ENCODE measurements at regions not wholly inside any gene's neighbourhood (a gene's known extent, or its start where the extent isn't known, plus 50 kb on each side); places are given as distances from the start of the nearest gene placed in this dataset.
"Not testable (repeated sequence)": the region's sequence is repeated elsewhere in the genome, so short reads cannot be mapped to it uniquely, and the experiment has no call there.

GRCh38 chr2:238771218-238771617 lies 76.7 kb upstream of the TWIST2 start:
- no peak for DNase-seq

DNA sequence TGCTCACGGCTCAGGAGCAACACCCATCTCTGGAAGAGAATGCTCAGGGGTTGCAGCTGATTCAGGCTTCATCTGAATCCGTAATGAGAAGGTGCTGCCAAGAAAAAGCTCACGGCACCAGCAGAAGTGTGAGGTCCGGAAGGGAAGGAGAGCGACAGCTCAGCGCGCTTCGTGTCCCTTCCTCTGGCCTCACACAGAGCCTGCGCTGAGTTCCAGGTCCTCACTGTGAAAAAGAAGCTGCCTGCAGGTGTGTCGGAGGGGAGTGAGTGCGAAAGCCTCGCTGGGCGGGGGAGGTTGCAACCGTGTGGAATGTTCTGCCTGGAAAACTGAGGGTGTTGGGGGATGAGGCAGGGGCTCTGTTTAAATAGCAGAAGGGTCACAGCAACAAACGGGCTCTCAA lies 76.2 kb upstream of the TWIST2 start:
- DNase-seq = no peak

- DNase-seq = no peak
Observed at GRCh38 chr2:238772635-238773297, 75.1 kb upstream of the TWIST2 start.

DNA sequence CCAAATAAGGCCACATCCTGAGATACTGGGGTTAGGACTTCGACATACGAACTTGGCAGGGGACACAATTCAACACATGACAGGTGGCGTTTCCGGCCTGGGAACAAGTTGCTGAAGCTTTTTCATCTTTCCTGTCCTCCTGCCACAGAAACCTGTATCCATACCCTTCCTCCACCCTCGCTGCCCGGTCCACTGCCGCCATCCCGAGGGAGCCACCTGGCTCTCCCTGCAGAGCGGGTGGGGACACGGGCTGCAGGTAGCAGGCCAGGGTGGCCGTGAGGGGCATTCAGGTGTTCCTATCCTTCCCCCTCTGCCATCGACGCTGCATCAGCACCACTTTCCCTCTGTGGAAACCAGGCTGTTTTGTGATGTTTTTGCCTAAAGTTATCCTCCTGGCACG lies 74.4 kb upstream of the TWIST2 start:
- DNase-seq = no peak

DNA sequence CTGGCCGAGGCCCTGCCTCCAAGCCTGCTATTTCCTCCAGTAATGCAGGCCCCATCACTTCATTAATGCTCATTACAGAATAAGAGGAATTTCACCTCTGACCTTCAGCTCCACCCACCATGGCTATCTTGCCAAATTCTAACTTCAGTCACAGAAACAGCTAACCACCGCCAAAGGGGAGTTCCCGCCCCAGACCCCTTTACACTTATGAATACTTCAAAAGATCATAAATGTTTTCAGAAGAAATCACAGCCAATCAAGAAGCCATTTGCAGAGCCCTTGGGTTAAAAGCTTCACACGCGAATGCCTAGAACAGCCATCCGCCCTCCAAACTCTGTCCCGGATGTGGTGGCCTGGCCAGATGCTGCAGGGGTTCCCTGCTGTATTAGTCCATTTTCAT lies 73.8 kb upstream of the TWIST2 start:
- DNase-seq = no peak

- no peak for DNase-seq
Observed at GRCh38 chr2:238774980-238775509, 72.8 kb upstream of the TWIST2 start.

GRCh38 chr2:238775591-238775990 lies 72.3 kb upstream of the TWIST2 start:
- DNase-seq = no peak

DNA sequence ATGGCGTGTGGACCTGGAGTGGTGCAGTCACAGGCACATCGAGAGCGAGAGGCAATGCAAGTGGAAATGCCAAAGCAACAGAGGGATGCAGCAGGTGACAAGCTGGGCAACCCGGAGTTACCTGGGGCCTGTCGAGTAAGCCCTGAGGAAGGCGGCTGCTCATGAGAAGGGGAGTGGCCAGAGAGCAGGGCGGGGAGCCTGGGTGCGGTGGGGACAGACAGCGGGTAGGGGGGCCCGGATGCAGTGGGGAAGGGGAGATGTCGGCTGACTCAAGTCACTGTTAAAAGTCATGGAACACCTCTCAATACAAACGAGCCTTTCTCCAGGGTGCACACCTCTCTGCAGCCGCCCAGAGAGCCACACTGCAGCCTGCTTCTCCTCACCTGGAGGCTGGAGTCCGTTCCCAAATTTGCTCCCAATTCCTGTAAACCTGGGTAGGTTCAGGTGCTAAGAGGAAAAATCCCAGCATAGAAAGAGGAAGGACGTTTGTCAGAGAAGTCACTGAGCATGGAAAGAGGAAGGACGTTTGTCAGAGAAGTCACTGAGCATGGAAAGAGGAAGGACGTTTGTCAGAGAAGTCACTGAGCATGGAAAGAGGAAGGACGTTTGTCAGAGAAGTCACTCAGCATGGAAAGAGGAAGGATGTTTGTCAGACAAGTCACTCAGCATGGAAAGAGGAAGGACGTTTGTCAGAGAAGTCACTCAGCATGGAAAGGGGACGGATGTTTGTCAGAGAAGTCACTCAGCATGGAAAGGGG lies 71.7 kb upstream of the TWIST2 start:
- DNase-seq = no peak

GRCh38 chr2:238776761-238777046 lies 71.2 kb upstream of the TWIST2 start:
- DNase-seq = not testable (repeated sequence)

- DNase-seq = no peak
Observed at GRCh38 chr2:238777369-238778067, 70.4 kb upstream of the TWIST2 start.

DNA sequence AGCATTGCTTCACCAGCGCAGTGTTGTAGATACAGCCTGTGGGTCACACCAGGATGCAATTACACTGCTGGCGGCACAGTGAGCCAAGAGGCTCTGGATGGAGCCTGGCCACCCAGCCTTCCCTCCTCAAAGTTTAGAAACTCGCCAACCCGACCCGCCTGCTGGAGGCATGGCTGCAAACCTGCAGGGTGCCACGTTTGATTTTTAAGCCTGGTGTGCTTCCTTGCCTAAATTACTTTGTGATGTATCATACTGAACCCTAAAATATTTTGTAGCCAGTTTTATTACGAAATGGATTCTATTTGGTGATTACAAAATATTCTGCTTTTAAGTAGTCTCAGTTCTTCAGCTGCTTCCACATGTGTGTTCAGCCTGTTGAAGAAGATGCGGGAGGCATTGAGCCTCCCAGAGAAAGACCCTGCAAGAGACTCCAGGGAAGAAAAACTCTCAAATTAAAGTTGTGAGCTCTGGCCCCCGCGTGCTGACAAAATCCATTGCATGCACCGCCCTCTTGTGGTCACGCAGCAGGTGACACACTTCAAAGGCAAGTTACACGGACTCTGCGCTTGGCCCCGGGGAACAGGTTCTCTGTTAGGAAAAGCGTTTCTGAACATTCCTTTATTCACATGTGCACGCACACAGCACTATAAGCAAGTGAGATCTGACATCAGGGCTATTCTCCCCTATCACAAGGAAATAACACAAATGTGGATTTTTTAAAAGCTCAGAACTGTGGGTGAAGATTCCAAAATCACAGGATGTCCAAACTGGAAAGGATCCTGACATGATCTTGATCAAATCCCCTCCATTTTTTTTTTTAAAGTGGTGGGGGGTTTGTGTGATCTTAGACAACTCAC lies 63.0 kb upstream of the TWIST2 start:
- DNase-seq = peak; percentile 72

- DNase-seq = no peak
Observed at GRCh38 chr2:238785528-238785860, 62.4 kb upstream of the TWIST2 start.

DNA sequence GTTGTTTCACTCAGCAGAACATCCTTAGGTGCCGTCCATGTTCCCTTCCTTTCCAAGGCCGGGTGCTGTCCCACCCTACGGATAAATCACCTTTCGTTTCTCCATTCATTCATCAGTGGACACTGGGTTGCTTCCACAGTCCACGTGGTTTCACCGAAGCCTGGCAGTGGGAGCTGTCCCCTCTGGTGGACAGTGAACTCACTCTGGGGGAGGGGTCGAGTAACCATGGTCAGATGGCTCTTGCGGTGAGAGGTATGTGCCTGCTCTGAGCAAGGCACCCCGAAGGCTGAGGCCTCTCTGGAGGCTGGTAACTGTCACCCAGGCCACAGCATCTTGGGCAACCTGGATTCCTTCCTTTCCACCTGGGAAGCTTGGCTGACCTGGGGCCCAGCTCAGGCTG lies 61.5 kb upstream of the TWIST2 start:
- DNase-seq = no peak

DNA sequence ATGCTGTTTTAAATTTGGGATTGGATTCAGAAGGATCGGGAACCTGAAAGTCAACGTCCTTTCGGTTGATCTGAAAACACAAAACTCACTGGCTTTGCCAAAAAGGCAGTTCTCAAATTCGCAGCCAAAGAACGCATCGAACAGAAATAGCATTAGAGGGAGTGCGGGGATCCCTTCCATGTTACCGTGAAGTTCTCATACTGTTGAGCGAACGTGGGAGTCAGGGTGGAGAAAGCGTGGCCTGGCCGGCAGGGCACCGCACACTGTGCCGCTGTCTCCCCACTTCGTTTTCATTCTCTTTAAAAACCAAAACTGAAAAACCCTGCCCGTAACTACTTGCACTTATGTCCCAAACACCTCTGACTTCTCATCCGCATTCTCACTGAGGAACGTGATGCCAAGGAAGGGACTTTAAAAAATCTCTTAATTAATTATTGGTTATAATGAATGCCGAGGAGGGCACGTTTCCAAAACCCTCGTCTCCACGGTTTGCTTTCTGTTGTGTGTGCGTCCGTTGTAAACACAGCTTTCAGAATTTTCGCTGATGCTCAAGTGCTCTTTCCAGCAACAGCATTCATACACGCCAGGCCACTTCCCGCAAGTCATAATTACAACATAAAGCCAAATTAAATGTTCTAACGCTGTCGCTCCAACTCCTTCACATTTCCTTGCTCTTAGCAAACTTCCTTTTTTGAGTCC lies 60.9 kb upstream of the TWIST2 start:
- DNase-seq = no peak

GRCh38 chr2:238787501-238787900 lies 60.4 kb upstream of the TWIST2 start:
- DNase-seq = no peak

GRCh38 chr2:238789317-238789806 lies 58.5 kb upstream of the TWIST2 start:
- DNase-seq = no peak

GRCh38 chr2:238790126-238790832 lies 57.6 kb upstream of the TWIST2 start:
- no peak for DNase-seq

- no peak for DNase-seq
Observed at GRCh38 chr2:238790833-238791230, 57.1 kb upstream of the TWIST2 start.

DNA sequence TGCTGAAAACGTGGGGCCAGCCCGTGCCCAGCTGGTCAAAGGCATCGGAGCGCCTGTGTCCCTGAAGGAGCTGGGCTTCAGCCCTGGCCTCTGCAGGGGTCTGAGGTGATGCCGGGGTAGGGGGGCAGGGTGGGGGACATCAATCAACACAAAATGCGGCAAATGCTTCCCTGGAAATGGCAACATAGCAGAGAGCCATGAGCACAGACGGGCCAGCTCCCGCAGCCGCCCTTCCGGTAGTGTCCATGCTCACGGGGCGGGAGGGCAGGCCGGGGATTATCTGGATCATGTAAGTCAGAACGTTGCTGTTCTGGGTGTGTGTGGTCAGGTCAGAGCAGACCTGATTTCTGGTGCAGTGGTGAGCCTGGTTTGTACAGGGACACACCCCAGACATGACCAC lies 56.5 kb upstream of the TWIST2 start:
- DNase-seq = no peak

- DNase-seq = no peak
Observed at GRCh38 chr2:238793306-238793705, 54.6 kb upstream of the TWIST2 start.

GRCh38 chr2:238793801-238794449 lies 54.0 kb upstream of the TWIST2 start:
- no peak for DNase-seq

Measured in activated CD4-positive, alpha-beta T cell treated with anti-CD3 and anti-CD28 coated beads for 48 hours (primary cell).